Sigmoid colon (tissue), 4 donors: ENCODE measurements at regions not wholly inside any gene's neighbourhood (a gene's known extent, or its start where the extent isn't known, plus 50 kb on each side); places are given as distances from the start of the nearest gene placed in this dataset.

Experiments used
- CTCF ChIP-seq, 4 experiments: fragments of 450-650 bp in 3 of 4; fragments of 200-600 bp in 1 of 4; IDR thresholded peaks; one replicate each; pipeline ENCODE4 v1.5.1; 2016 to 2019; ENCODE audit warnings: antibody characterized with exemption in 4 of 4, mild to moderate bottlenecking in 3 of 4, moderate library complexity in 2 of 4
- EP300 ChIP-seq, 4 donors: sonication (generic); formaldehyde crosslinking; IDR thresholded peaks; one replicate each; pipeline ENCODE4 v1.6.1; 2017; ENCODE audit warnings: antibody characterized with exemption in 4 of 4
- POLR2A ChIP-seq, 2 donors: fragments of 450-650 bp; IDR thresholded peaks; one replicate each; pipeline ENCODE4 v1.6.1; 2016; ENCODE audit warnings: antibody characterized with exemption in 2 of 2, mild to moderate bottlenecking in 2 of 2, moderate library complexity in 2 of 2
- POLR2AphosphoS5 ChIP-seq, 4 donors: sonication (generic); formaldehyde crosslinking; IDR thresholded peaks; one replicate each; pipeline ENCODE4 v1.6.1; 2017; ENCODE audit warnings: antibody characterized with exemption in 4 of 4

- TF ChIP-seq CTCF (IDR thresholded peaks at IDR 0.05) (no peak), POLR2AphosphoS5 (IDR thresholded peaks at IDR 0.05) (no peak), POLR2A (IDR thresholded peaks at IDR 0.05) (no peak), EP300 (IDR thresholded peaks at IDR 0.05) (no peak)
Measured at GRCh38 chr20:57091748-57092111, 174.7 kb downstream of the BMP7 start.
